ENCODE measurements at regions not wholly inside any gene's neighbourhood (a gene's known extent, or its start where the extent isn't known, plus 50 kb on each side); places are given as distances from the start of the nearest gene placed in this dataset.

- TF ChIP-seq POLR2A (IDR thresholded peaks at IDR 0.05) (no peak), EP300 (IDR thresholded peaks at IDR 0.05) (no peak)
- TF ChIP-seq, protein P1, sequence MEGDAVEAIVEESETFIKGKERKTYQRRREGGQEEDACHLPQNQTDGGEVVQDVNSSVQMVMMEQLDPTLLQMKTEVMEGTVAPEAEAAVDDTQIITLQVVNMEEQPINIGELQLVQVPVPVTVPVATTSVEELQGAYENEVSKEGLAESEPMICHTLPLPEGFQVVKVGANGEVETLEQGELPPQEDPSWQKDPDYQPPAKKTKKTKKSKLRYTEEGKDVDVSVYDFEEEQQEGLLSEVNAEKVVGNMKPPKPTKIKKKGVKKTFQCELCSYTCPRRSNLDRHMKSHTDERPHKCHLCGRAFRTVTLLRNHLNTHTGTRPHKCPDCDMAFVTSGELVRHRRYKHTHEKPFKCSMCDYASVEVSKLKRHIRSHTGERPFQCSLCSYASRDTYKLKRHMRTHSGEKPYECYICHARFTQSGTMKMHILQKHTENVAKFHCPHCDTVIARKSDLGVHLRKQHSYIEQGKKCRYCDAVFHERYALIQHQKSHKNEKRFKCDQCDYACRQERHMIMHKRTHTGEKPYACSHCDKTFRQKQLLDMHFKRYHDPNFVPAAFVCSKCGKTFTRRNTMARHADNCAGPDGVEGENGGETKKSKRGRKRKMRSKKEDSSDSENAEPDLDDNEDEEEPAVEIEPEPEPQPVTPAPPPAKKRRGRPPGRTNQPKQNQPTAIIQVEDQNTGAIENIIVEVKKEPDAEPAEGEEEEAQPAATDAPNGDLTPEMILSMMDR (IDR thresholded peaks at IDR 0.05) = no peak
- DNase-seq (ENCODE audit: low spot score in 2 of 2) = no peak
- Histone ChIP-seq H3K4me1 (peaks cover 0 to 14% (median 0%) of the 10 kb centered on the region in 4 donors), H3K27ac (peak overlapping the region in 1 of 4 donors; percentile 2), H3K27me3 (no peaks in the 10 kb centered on the region), H3K36me3 (no peaks in the 10 kb centered on the region), H3K4me3 (no peak overlapping the region), H3K9me3 (peaks cover 0 to 3% (median 0%) of the 10 kb centered on the region in 4 donors)
- 58 to 60% methylated on average over 4 of the region's 4 CpGs for WGBS, 2 donors
These were observed 478.5 kb upstream of the DEPDC1 start for GRCh38 chr1:68975212-68975933.

GRCh38 chr1:68976916-68977610 lies 480.2 kb upstream of the DEPDC1 start:
- no peak overlapping the region for H3K4me3 ChIP-seq
- TF ChIP-seq POLR2A (IDR thresholded peaks at IDR 0.05) (no peak), EP300 (IDR thresholded peaks at IDR 0.05) (no peak)
- TF ChIP-seq, protein P1 (IDR thresholded peaks at IDR 0.05) = no peak
- H3K27me3 ChIP-seq = no peaks in the 10 kb centered on the region
- no peaks in the 10 kb centered on the region for H3K36me3 ChIP-seq
- H3K27ac ChIP-seq = peak overlapping the region in 1 of 4 donors; percentile 6
- 76 to 79% methylated on average over 4 of the region's 4 CpGs for WGBS, 2 donors
- DNase-seq (ENCODE audit: low spot score in 2 of 2) = no peak
- peaks cover 0 to 14% (median 0%) of the 10 kb centered on the region in 4 donors for H3K4me1 ChIP-seq
- peaks cover 0 to 3% (median 0%) of the 10 kb centered on the region in 4 donors for H3K9me3 ChIP-seq

DNA sequence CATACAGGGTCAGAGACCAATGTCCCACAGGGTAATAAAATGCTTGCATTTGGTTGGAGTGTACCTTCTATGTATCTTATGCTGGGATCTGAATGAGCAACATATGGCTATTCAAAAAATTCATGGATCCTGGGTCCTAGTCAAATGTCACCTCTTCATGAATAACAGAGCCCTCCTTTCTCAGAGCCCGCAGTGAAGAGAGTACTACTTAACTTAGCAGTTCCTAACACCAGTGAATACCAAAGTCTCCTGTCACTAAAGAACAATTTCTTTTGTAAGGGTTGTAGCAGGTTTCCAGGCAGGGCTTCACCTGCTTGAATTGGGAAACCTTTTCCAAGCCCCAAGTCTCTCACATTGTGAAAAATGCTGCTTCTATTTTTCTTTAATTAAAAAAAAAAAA lies 483.0 kb upstream of the DEPDC1 start:
- WGBS, 2 donors = 81 to 93% methylated on average over 1 of the region's 1 CpG
- Histone ChIP-seq H3K27ac (no peak overlapping the region), H3K4me1 (peaks cover 0 to 14% (median 0%) of the 10 kb centered on the region in 4 donors), H3K27me3 (no peaks in the 10 kb centered on the region), H3K9me3 (peaks cover 0 to 3% (median 0%) of the 10 kb centered on the region in 4 donors), H3K4me3 (no peak overlapping the region), H3K36me3 (no peaks in the 10 kb centered on the region)
- no peak for TF ChIP-seq EP300 (IDR thresholded peaks at IDR 0.05)
- TF ChIP-seq, protein P1 (IDR thresholded peaks at IDR 0.05) = no peak
- TF ChIP-seq POLR2A (IDR thresholded peaks at IDR 0.05) = no peak
- no peak for DNase-seq (ENCODE audit: low spot score in 2 of 2)

GRCh38 chr1:68984289-68984688 lies 487.4 kb upstream of the DEPDC1 start:
- Histone ChIP-seq H3K4me3 (no peak overlapping the region), H3K27ac (no peak overlapping the region), H3K36me3 (no peaks in the 10 kb centered on the region), H3K4me1 (no peaks in the 10 kb centered on the region), H3K9me3 (peaks cover 0 to 6% (median 1%) of the 10 kb centered on the region in 4 donors), H3K27me3 (no peaks in the 10 kb centered on the region)
- TF ChIP-seq, protein P1 (IDR thresholded peaks at IDR 0.05) = no peak
- TF ChIP-seq EP300 (IDR thresholded peaks at IDR 0.05) (no peak), POLR2A (IDR thresholded peaks at IDR 0.05) (no peak)
- WGBS, 2 donors = 91 to 97% methylated on average over 2 of the region's 2 CpGs
- DNase-seq (ENCODE audit: low spot score in 2 of 2) = no peak

DNA sequence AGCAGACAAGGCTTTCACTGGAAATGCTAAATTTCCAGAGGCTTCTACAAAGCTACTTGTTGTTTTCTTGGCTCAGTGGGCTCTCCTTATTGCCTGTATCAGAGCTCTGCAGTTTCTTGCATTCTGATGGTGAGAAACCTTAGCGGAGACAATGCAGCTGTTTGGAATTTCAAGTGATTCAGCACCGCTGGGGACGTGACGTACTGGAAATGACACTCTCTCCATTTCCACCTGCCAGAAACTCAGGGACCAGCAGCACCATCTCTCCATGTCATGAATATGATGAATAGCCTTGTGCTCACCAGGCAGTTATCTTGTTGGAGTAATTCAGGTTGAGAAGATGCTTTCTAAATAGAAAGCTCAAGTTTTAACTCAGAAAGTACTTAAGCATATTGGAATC lies 497.2 kb upstream of the DEPDC1 start:
- Histone ChIP-seq H3K4me3 (no peak overlapping the region), H3K27ac (no peak overlapping the region), H3K4me1 (no peaks in the 10 kb centered on the region), H3K36me3 (no peaks in the 10 kb centered on the region), H3K27me3 (no peaks in the 10 kb centered on the region), H3K9me3 (peaks cover 0 to 4% (median 0%) of the 10 kb centered on the region in 4 donors)
- DNase-seq (ENCODE audit: low spot score in 2 of 2) = no peak
- TF ChIP-seq, protein P1 (IDR thresholded peaks at IDR 0.05) = no peak
- 72 to 88% methylated on average over 4 of the region's 4 CpGs for WGBS, 2 donors
